Common myeloid progenitor, CD34-positive (primary cell): ENCODE measurements at regions not wholly inside any gene's neighbourhood (a gene's known extent, or its start where the extent isn't known, plus 50 kb on each side); places are given as distances from the start of the nearest gene placed in this dataset.

ENCODE experiments used
- CTCF ChIA-PET: fragments of 350-600 bp; sonication (Branson Sonifier 250); formaldehyde crosslinking; loops from one replicate; lab custom pipeline; 2021; ENCODE audit warnings: antibody characterized with exemption; lab: Charles Lee
- POLR2A ChIA-PET: fragments of 350-600 bp; sonication (Branson Sonifier 250); formaldehyde crosslinking; loops from one replicate; lab custom pipeline; 2021; ENCODE audit warnings: antibody characterized with exemption; lab: Charles Lee
- DNase-seq, 3 donors: peaks; one replicate each; pipeline versions ENCODE4 v3.0.0 to v3.0.0-alpha.2; 2013
- H3K27ac ChIP-seq, 2 experiments: 1 replicate in 1 of 2; 2 replicates in 1 of 2; pipeline ENCODE4 v1.7.0; 2013; ENCODE audit warnings: inconsistent platforms in 2 of 2, low read length in 2 of 2, mild to moderate bottlenecking in 2 of 2, low read depth in 1 of 2, moderate library complexity in 1 of 2; ENCODE audit not compliant: severe bottlenecking in 2 of 2, insufficient read depth in 1 of 2, poor library complexity in 1 of 2
- H3K27me3 ChIP-seq, 5 experiments: replicated peaks in 2 of 5; 1 replicate in 3 of 5; 2 replicates in 2 of 5; pipeline versions ENCODE4 v1.6.1 to v1.7.0; 2013; ENCODE audit warnings: low read length in 4 of 5, mild to moderate bottlenecking in 2 of 5, moderate library complexity in 2 of 5, inconsistent platforms in 1 of 5; ENCODE audit not compliant: insufficient read depth in 5 of 5, control insufficient read depth in 4 of 5
- H3K36me3 ChIP-seq, 4 experiments: 1 replicate in 2 of 4; 2 replicates in 2 of 4; pipeline versions ENCODE4 v1.6.1 to v1.7.0; 2013; ENCODE audit warnings: low read length in 3 of 4, control low read depth in 1 of 4, mild to moderate bottlenecking in 1 of 4; ENCODE audit not compliant: control insufficient read depth in 4 of 4, insufficient read depth in 4 of 4
- H3K4me1 ChIP-seq, 4 experiments: 1 replicate in 3 of 4; 2 replicates in 1 of 4; pipeline versions ENCODE4 v1.6.1 to v1.7.1; 2013; ENCODE audit warnings: low read length in 3 of 4, mild to moderate bottlenecking in 3 of 4, control low read depth in 1 of 4, inconsistent platforms in 1 of 4, moderate library complexity in 1 of 4; ENCODE audit not compliant: control insufficient read depth in 4 of 4, insufficient read depth in 4 of 4; ENCODE audit errors: control extremely low read depth in 1 of 4
- H3K4me3 ChIP-seq, 7 experiments: 1 replicate in 4 of 7; 2 replicates in 3 of 7; pipeline versions ENCODE4 v1.5.1 to v1.7.0; 2013; ENCODE audit warnings: mild to moderate bottlenecking in 7 of 7, low read length in 6 of 7, moderate library complexity in 6 of 7, inconsistent platforms in 2 of 7, low read depth in 2 of 7, control low read depth in 1 of 7; ENCODE audit not compliant: insufficient read depth in 4 of 7, control insufficient read depth in 1 of 7; ENCODE audit errors: extremely low read depth in 1 of 7
- H3K9me3 ChIP-seq, 5 experiments: 1 replicate in 4 of 5; 2 replicates in 1 of 5; pipeline versions ENCODE4 v1.6.1 to v1.7.1; 2013; ENCODE audit warnings: low read length in 4 of 5, mild to moderate bottlenecking in 2 of 5, inconsistent platforms in 1 of 5, low read depth in 1 of 5, moderate library complexity in 1 of 5; ENCODE audit not compliant: control insufficient read depth in 4 of 5, insufficient read depth in 2 of 5; ENCODE audit errors: control extremely low read depth in 1 of 5
- WGBS: methylation state at CpG from one replicate; pipeline ENCODE4 v1.1.5; 2013; ENCODE audit not compliant: insufficient coverage; 5-methylcytosine and 5-hydroxymethylcytosine counted together

GRCh38 chr20:51335329-51335841 is 207.1 kb downstream of the NFATC2 start:
- no peak overlapping the region for H3K27ac ChIP-seq
- CTCF ChIA-PET: interaction anchor here (1.4 kb wide), 1 partner anchor 9 kb away, joined by 6 read pairs; no protein-coding TSS in a partner anchor
- WGBS: 86% methylated on average over 4 of the region's 8 CpGs

GRCh38 chr20:51334609-51335008 is 207.9 kb downstream of the NFATC2 start:
- Histone ChIP-seq H3K4me3 (no peak overlapping the region), H3K36me3 (no peaks in the 10 kb centered on the region), H3K27ac (no peak overlapping the region), H3K27me3 (no peaks in the 10 kb centered on the region), H3K9me3 (no peaks in the 10 kb centered on the region), H3K4me1 (no peaks in the 10 kb centered on the region)
- WGBS: 88% methylated on average over 9 of the region's 9 CpGs
- ChIA-PET POLR2A (no interaction called here), CTCF (interaction anchor here (2.3 kb wide), 1 partner anchor 10 kb away, joined by 6 read pairs; no protein-coding TSS in a partner anchor)
- no peak for DNase-seq

More at GRCh38 chr20:51335329-51335841, 207.1 kb downstream of the NFATC2 start:
- Histone ChIP-seq H3K9me3 (no peaks in the 10 kb centered on the region), H3K4me3 (no peak overlapping the region), H3K36me3 (no peaks in the 10 kb centered on the region), H3K4me1 (no peaks in the 10 kb centered on the region), H3K27me3 (peaks cover 0 to under 1% (median 0%) of the 10 kb centered on the region in 5 experiments)
- POLR2A ChIA-PET: no interaction called here
- DNase-seq: no peak

- Histone ChIP-seq H3K4me1 (no peaks in the 10 kb centered on the region), H3K9me3 (no peaks in the 10 kb centered on the region), H3K27me3 (no peaks in the 10 kb centered on the region), H3K4me3 (no peak overlapping the region), H3K27ac (no peak overlapping the region), H3K36me3 (no peaks in the 10 kb centered on the region)
- POLR2A ChIA-PET: no interaction called here
- DNase-seq: no peak
- CTCF ChIA-PET: interaction anchor here (0.9 to 2.3 kb wide), 3 partner anchors 10 to 351 kb away, joined by 3 to 6 read pairs (median 3); no protein-coding TSS in a partner anchor
- WGBS: 92% methylated on average over 12 of the region's 14 CpGs
These were observed 208.5 kb downstream of the NFATC2 start for GRCh38 chr20:51333971-51334370.

GRCh38 chr20:51333446-51333845 is 209.1 kb downstream of the NFATC2 start:
- ChIA-PET POLR2A (no interaction called here), CTCF (interaction anchor here (0.9 to 2.3 kb wide), 3 partner anchors 9 to 350 kb away, joined by 3 to 6 read pairs (median 3); no protein-coding TSS in a partner anchor)
- no peak overlapping the region for H3K4me3 ChIP-seq
- 82% methylated on average over 3 of the region's 3 CpGs for WGBS
- H3K9me3 ChIP-seq: no peaks in the 10 kb centered on the region
- H3K27me3 ChIP-seq: no peaks in the 10 kb centered on the region
- DNase-seq: no peak
- no peak overlapping the region for H3K27ac ChIP-seq
- no peaks in the 10 kb centered on the region for H3K4me1 ChIP-seq
- no peaks in the 10 kb centered on the region for H3K36me3 ChIP-seq

GRCh38 chr20:51331481-51331880 is 211.0 kb downstream of the NFATC2 start:
- DNase-seq: no peak
- Histone ChIP-seq H3K27ac (no peak overlapping the region), H3K36me3 (no peaks in the 10 kb centered on the region), H3K9me3 (no peaks in the 10 kb centered on the region), H3K4me3 (no peak overlapping the region), H3K4me1 (no peaks in the 10 kb centered on the region), H3K27me3 (no peaks in the 10 kb centered on the region)
- WGBS: 95% methylated on average over 16 of the region's 19 CpGs
- ChIA-PET POLR2A (no interaction called here), CTCF (no interaction called here)

- Histone ChIP-seq H3K27ac (no peak overlapping the region), H3K9me3 (peaks cover 0 to 2% (median 0%) of the 10 kb centered on the region in 5 experiments), H3K4me1 (no peaks in the 10 kb centered on the region), H3K4me3 (no peak overlapping the region), H3K36me3 (no peaks in the 10 kb centered on the region), H3K27me3 (peaks cover 0 to 3% (median 0%) of the 10 kb centered on the region in 5 experiments)
- ChIA-PET CTCF (no interaction called here), POLR2A (no interaction called here)
- no peak for DNase-seq
- 89% methylated on average over 1 of the region's 1 CpG for WGBS
These were observed 212.7 kb downstream of the NFATC2 start for GRCh38 chr20:51329845-51330244.

GRCh38 chr20:51327251-51327841 is 215.2 kb downstream of the NFATC2 start:
- Histone ChIP-seq H3K36me3 (no peaks in the 10 kb centered on the region), H3K27ac (no peak overlapping the region), H3K9me3 (peaks cover 0 to 2% (median 0%) of the 10 kb centered on the region in 5 experiments), H3K27me3 (peaks cover 0 to 3% (median 0%) of the 10 kb centered on the region in 5 experiments), H3K4me3 (no peak overlapping the region), H3K4me1 (no peaks in the 10 kb centered on the region)
- 95% methylated on average over 9 of the region's 17 CpGs for WGBS
- POLR2A ChIA-PET: no interaction called here
- CTCF ChIA-PET: interaction anchor here (1.5 to 7.7 kb wide), 6 partner anchors 8 to 337 kb away, joined by 3 to 66 read pairs (median 6); no protein-coding TSS in a partner anchor
- no peak for DNase-seq
